Right cardiac atrium (tissue), 5 donors: ENCODE measurements at regions not wholly inside any gene's neighbourhood (a gene's known extent, or its start where the extent isn't known, plus 50 kb on each side); places are given as distances from the start of the nearest gene placed in this dataset.

Source experiments
- ATAC-seq, 2 donors: fragments of 200-7000 bp; cut with Tn5 transposase; one replicate each; pipeline versions ENCODE4 v1.8.0 to v1.9.1; 2020; ENCODE audit warnings: moderate library complexity in 2 of 2, mild to moderate bottlenecking in 1 of 2
- DNase-seq, 3 donors: peaks; one replicate each; pipeline ENCODE4 v3.0.0-alpha.2; 2020
- H3K27ac ChIP-seq: one replicate; pipeline ENCODE4 v1.5.1; 2013; ENCODE audit warnings: mild to moderate bottlenecking, low read length, control low read depth, moderate library complexity
- H3K27me3 ChIP-seq: one replicate; pipeline ENCODE4 v1.6.1; 2013; ENCODE audit not compliant: control insufficient read depth, insufficient read depth
- H3K4me1 ChIP-seq: one replicate; pipeline ENCODE4 v1.6.1; 2013; ENCODE audit warnings: low read length; ENCODE audit not compliant: control insufficient read depth, insufficient read depth
- H3K4me3 ChIP-seq: one replicate; pipeline ENCODE4 v1.5.1; 2013; ENCODE audit warnings: low read length, control low read depth
- H3K9me3 ChIP-seq: one replicate; pipeline ENCODE4 v1.6.1; 2013; ENCODE audit warnings: low read length; ENCODE audit not compliant: control insufficient read depth
- WGBS: extraction: QIAGEN DNeasy Blood & Tissue Kit; methylation state at CpG from one replicate; pipeline ENCODE4 v1.1.7; 2013; 5-methylcytosine and 5-hydroxymethylcytosine counted together
- intact Hi-C, 4 donors: fragments of 100-400 bp; cut with DNase I; formaldehyde crosslinking; loops; one replicate each; pipeline versions ENCODE4 v1.11.0 to v1.14.0; 2022 to 2023
- donor health status: healthy with polysubstance abuse.
- donor health status: DM: no; HTN: yes; CAD: no.
- donor health status: DM: no; HTN: no; CAD: no.
- donor health status: DM: no; HTN: yes; CAD: no; lungs with severe emphysema.
- donor health status: DM: yes; HTN: yes; CAD: no.

GRCh38 chr2:104703669-104704068, 150.2 kb upstream of the POU3F3 start:
- Histone ChIP-seq H3K4me1 (no peaks in the 10 kb centered on the region), H3K4me3 (no peak overlapping the region), H3K27ac (no peak overlapping the region), H3K9me3 (no peaks in the 10 kb centered on the region), H3K27me3 (no peaks in the 10 kb centered on the region)
- intact Hi-C loops = no loop called here
- no peak for ATAC-seq
- WGBS = 73% methylated on average over 8 of the region's 8 CpGs
- no peak for DNase-seq

DNA sequence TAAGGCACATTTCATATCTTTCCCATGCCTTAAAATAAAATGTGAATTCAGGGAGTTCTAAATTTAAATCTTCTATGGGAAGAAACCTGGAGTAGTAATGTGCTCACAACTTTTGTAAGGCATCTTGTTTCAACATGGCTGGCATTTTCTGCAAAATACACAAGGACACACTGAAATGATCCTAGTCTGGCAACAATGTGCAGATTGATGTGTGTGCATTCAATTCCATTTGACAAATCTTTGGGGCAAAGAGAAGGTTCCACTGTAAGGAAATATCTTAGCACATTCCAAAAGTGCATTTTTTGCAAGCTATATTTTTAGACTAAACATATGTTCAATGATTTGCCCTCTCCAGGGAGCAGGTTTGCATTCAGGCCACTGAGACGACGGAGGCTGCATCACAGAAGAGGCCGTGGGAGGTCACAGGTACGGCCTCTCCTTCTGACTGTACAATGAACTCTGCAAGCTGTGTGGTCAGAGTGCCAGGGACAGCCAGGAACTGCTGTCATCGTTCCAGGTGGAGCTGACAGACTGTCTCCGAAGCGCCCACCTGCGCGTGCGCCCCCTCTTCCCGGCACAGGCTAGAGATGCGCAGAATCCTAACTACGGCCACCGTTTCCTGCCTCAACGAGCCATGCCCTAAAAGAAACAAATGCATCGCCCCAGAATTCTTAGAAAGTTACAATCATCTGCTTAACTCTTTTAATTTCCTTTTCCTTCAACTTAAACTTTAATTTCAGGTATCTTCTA, 149.2 kb upstream of the POU3F3 start:
- intact Hi-C loops = no loop called here
- H3K27ac ChIP-seq = no peak overlapping the region
- H3K27me3 ChIP-seq = no peaks in the 10 kb centered on the region
- DNase-seq (no peak), ATAC-seq (no peak)
- H3K9me3 ChIP-seq = no peaks in the 10 kb centered on the region
- H3K4me3 ChIP-seq = no peak overlapping the region
- WGBS = 81% methylated on average over 16 of the region's 16 CpGs
- no peaks in the 10 kb centered on the region for H3K4me1 ChIP-seq

GRCh38 chr2:104707056-104707455, 146.9 kb upstream of the POU3F3 start:
- Histone ChIP-seq H3K9me3 (no peaks in the 10 kb centered on the region), H3K27ac (no peak overlapping the region), H3K4me3 (no peak overlapping the region), H3K27me3 (no peaks in the 10 kb centered on the region), H3K4me1 (no peaks in the 10 kb centered on the region)
- intact Hi-C loops = no loop called here
- 77% methylated on average over 5 of the region's 5 CpGs for WGBS
- ATAC-seq (no peak), DNase-seq (no peak)

GRCh38 chr2:104708967-104709366, 144.9 kb upstream of the POU3F3 start:
- intact Hi-C loops = no loop called here
- WGBS = 88% methylated on average over 3 of the region's 3 CpGs
- Histone ChIP-seq H3K4me1 (no peaks in the 10 kb centered on the region), H3K9me3 (no peaks in the 10 kb centered on the region), H3K27me3 (no peaks in the 10 kb centered on the region), H3K27ac (no peak overlapping the region), H3K4me3 (no peak overlapping the region)
- ATAC-seq = no peak
- DNase-seq = no peak

- no peak overlapping the region for H3K4me3 ChIP-seq
- no peaks in the 10 kb centered on the region for H3K9me3 ChIP-seq
- intact Hi-C loops = no loop called here
- H3K27me3 ChIP-seq = no peaks in the 10 kb centered on the region
- no peaks in the 10 kb centered on the region for H3K4me1 ChIP-seq
- DNase-seq = no peak
- 87% methylated on average over 4 of the region's 4 CpGs for WGBS
- H3K27ac ChIP-seq = no peak overlapping the region
- ATAC-seq = no peak
Measured at GRCh38 chr2:104716061-104716460, 137.9 kb upstream of the POU3F3 start.

- Histone ChIP-seq H3K9me3 (no peaks in the 10 kb centered on the region), H3K27ac (no peak overlapping the region), H3K27me3 (no peaks in the 10 kb centered on the region), H3K4me1 (no peaks in the 10 kb centered on the region), H3K4me3 (no peak overlapping the region)
- peak in 2 of 3 donors; percentile 15 to 53 for DNase-seq
- WGBS = 64% methylated on average over 6 of the region's 6 CpGs
- peak in 1 of 2 donors; percentile 57 for ATAC-seq
- intact Hi-C loops = no loop called here
Measured at GRCh38 chr2:104733226-104733943, 120.5 kb upstream of the POU3F3 start.

DNA sequence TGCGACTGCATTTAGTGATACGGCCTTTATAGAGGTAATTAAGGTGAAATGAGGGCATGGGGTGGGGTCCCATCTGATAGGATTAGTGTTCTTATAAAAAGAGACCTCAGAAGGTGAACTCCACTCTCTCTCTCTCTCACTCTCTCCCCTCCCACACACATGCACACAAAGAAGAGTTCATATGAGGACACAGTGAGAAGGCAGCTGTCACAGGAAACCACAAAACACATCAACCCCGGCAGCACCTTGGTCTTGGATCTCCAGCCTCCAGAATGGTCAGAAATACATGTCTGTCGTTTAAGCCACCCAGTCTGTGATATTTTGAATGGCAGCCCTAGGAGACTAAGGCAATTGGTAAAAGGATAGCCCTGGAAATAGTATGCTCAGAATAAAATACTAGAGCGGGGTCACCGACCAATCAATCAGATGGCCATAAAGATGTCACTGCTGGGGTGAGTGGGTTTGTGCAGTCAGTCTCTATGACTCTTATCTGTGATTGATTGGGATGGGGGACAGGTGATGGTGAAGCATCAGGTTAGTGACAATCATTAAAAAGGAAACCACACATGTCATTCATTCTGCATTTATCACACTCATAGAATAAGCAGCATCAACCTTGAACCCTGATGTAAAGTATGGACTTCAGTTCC, 118.9 kb upstream of the POU3F3 start:
- Histone ChIP-seq H3K27ac (no peak overlapping the region), H3K27me3 (no peaks in the 10 kb centered on the region), H3K9me3 (no peaks in the 10 kb centered on the region), H3K4me1 (no peaks in the 10 kb centered on the region), H3K4me3 (no peak overlapping the region)
- no peak for DNase-seq
- 71% methylated on average over 6 of the region's 6 CpGs for WGBS
- intact Hi-C loops = no loop called here
- no peak for ATAC-seq

GRCh38 chr2:104736026-104736425, 117.9 kb upstream of the POU3F3 start:
- intact Hi-C loops = no loop called here
- H3K27ac ChIP-seq = no peak overlapping the region
- DNase-seq = no peak

GRCh38 chr2:104741860-104742259, 112.1 kb upstream of the POU3F3 start:
- Histone ChIP-seq H3K9me3 (no peaks in the 10 kb centered on the region), H3K4me3 (no peak overlapping the region), H3K27ac (no peak overlapping the region), H3K4me1 (no peaks in the 10 kb centered on the region), H3K27me3 (no peaks in the 10 kb centered on the region)
- intact Hi-C loops = no loop called here
- WGBS = 89% methylated on average over 3 of the region's 3 CpGs
- no peak for DNase-seq
- ATAC-seq = no peak

More at GRCh38 chr2:104736026-104736425, 117.9 kb upstream of the POU3F3 start:
- Histone ChIP-seq H3K9me3 (no peaks in the 10 kb centered on the region), H3K27me3 (no peaks in the 10 kb centered on the region), H3K4me1 (no peaks in the 10 kb centered on the region), H3K4me3 (no peak overlapping the region)
- no peak for ATAC-seq
- WGBS = 81% methylated on average over 7 of the region's 7 CpGs

- no peak for DNase-seq
- no peak overlapping the region for H3K27ac ChIP-seq
- 80% methylated on average over 6 of the region's 6 CpGs for WGBS
- H3K9me3 ChIP-seq = no peaks in the 10 kb centered on the region
- intact Hi-C loops = no loop called here
- ATAC-seq = no peak
- no peaks in the 10 kb centered on the region for H3K27me3 ChIP-seq
- H3K4me3 ChIP-seq = no peak overlapping the region
- H3K4me1 ChIP-seq = no peaks in the 10 kb centered on the region
Measured at GRCh38 chr2:104744537-104744936, 109.4 kb upstream of the POU3F3 start.

GRCh38 chr2:104745846-104746245, 108.1 kb upstream of the POU3F3 start:
- no peaks in the 10 kb centered on the region for H3K27me3 ChIP-seq
- intact Hi-C loops = no loop called here
- no peak overlapping the region for H3K4me3 ChIP-seq
- no peak overlapping the region for H3K27ac ChIP-seq
- ATAC-seq (no peak), DNase-seq (peak in 1 of 3 donors; percentile 18)
- no peaks in the 10 kb centered on the region for H3K4me1 ChIP-seq
- 50% methylated on average over 13 of the region's 13 CpGs for WGBS
- no peaks in the 10 kb centered on the region for H3K9me3 ChIP-seq
